SK-N-MC (cell line): ENCODE measurements at regions not wholly inside any gene's neighbourhood (a gene's known extent, or its start where the extent isn't known, plus 50 kb on each side); places are given as distances from the start of the nearest gene placed in this dataset.

Source experiments
- EZH2 ChIP-seq: fragments of 200-600 bp; sonication (generic); IDR thresholded peaks from one replicate; pipeline ENCODE4 v1.6.1; 2017; ENCODE audit warnings: antibody characterized with exemption
- POLR2AphosphoS5 ChIP-seq: IDR thresholded peaks from 2 replicates; pipeline ENCODE4 v1.6.1; 2012; ENCODE audit warnings: mild to moderate bottlenecking, low read depth, low read length, borderline replicate concordance

GRCh38 chr2:102939207-102939606 lies 177.4 kb downstream of the TMEM182 start:
- no peak for TF ChIP-seq EZH2
- no peak for TF ChIP-seq POLR2AphosphoS5
